ENCODE measurements at regions not wholly inside any gene's neighbourhood (a gene's known extent, or its start where the extent isn't known, plus 50 kb on each side); places are given as distances from the start of the nearest gene placed in this dataset.
A peak's percentile ranks its signal among the peaks of the same experiment; 100 is the strongest.

DNA sequence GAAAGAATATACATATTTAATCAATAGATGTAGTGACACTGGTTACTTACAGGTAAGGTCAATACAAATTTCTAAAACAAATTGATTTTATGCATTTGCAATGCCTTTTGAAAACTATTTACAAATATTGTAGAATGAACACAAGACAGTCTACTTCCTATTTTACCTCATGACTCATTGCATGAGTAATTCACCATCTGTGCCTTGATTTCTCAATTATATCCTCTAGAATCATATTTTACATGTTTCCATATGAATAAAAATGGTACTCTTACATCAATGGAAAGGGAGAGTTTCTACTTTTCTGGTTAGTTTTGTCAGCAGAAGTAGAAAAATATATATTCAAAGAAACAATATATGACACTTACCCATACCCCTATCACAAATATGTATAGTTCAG lies 203.8 kb upstream of the CDH7 start:
- DNase-seq, result no peak

DNA sequence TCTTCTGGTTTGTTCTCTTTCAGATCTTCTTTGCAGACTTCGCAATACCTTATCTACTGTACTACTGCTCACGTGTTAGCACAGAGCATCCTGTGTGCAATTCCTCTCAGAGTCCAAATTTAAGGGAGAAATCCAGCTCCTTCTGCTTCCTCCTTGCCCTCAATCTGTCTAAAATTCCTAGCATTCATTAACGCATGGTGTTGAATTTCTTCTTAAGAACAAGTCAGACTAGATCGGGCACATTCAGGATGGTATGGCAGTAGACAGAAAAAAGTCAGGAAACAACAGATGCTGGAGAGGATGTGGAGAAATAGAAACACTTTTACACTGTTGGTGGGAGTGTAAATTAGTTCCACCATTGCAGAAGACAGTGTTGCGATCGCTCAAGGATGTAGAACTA lies 206.1 kb upstream of the CDH7 start:
- DNase-seq, result no peak

DNA sequence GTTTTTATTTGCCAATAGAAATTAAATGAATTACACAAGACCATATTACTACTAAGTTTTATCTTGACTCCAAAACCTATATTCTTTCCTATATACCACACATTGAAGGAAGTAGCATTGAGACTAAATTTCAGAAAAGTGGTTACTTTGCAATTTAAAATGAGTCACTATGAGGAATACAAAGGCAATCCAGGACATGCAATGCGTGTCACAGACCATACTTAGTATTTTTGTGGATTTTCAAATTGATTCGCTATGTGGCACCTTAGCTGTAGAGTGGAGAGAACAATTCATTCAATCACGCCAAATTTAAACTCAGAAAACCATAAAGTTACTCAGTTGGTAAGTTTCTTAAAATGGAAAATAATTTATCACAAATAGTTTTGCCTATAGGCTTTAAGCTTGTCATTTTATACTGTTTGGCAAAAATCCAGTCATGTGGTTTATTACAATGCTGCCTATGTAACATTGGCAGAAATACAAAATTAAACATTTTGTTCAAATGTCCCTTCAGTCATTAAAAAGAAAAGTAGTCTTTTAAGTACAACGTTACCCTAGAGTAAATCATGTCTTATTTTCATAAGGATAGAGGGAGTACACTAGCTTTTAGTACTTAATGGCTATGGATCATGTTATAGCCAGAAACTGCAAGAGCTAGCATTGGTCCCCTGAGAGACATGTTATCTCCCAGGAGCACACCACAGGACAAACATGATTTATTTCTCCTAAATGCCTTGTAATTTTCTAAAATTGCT lies 222.8 kb upstream of the CDH7 start:
- DNase-seq, result no peak

DNA sequence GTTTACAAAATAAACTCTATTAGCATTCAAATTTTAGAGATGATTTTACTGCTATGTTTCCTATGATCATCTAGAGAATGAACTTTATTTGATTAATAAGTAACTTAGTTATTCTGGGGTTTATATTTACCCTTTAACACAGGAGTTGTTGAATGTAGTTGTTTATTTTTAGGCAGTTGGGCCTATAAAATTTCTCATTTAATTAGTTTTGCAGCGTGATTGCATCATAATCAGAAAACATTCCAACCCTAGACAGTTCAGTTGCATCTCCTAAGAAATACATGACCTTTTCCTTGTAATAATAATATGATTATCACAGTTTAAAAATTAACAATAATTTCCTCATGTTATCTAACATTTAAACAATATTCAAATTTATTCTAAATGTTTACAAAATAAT lies 224.7 kb upstream of the CDH7 start:
- no peak for DNase-seq

DNA sequence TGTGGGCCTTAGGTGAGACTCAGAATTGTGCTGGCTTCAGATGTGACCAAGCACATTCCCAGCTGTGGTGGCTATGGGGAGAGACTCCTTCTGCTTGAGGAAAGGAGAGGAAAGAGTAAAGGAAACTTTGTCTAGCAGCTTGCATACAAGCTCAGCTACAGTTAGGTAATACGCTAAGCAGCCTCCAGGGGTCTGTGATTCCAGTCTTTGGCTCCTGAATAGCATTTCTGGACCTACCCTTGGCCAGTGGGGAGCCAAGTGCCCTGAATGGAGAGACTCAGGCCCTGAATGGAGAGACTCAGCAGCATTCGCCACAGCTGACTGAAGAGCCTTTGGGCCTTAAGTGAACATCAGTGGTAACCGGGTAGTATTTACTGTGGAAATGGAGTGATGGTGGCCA lies 227.4 kb upstream of the CDH7 start:
- no peak for DNase-seq

DNA sequence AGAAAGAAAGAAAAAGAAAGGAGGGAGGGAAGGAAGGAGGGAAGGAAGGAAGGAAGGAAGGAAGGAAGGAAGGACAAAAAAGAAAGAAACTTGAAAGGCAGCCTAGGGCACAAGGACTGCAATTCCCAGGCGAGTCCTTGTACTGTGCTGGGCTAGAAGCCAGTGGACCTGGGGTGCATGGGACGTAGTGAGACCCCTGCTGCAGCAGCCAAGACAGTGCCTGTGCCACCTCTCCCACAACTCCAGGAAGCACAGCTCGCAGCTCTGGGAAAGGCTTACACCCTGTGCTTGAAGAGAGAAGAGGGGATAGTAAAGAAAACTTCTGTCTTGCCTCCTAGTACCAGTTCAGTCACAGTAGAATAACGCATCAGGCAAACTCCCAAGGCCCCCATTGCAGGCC lies 227.9 kb upstream of the CDH7 start:
- no peak for DNase-seq

DNA sequence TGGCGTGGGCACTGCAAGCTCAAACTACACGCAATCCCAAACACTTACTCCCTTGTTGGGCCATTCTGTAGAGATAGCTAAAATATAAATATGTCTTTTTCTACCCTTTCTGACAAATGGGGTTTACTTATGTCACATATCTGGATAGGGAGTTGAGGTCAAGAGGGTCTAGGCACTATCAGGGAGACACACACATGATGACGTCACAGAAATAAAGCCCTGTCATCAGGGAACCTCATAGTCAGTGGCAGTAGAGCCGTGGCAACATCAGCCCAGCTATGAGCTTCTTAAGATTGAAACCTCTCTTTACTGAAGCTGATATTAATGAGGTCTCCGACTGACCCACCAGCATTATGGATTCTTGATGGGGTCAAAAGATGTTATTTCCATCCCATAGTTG lies 234.6 kb upstream of the CDH7 start:
- no peak for DNase-seq

- DNase-seq, result no peak
Observed at GRCh38 chr18:65498605-65499004, 252.2 kb upstream of the CDH7 start.

DNA sequence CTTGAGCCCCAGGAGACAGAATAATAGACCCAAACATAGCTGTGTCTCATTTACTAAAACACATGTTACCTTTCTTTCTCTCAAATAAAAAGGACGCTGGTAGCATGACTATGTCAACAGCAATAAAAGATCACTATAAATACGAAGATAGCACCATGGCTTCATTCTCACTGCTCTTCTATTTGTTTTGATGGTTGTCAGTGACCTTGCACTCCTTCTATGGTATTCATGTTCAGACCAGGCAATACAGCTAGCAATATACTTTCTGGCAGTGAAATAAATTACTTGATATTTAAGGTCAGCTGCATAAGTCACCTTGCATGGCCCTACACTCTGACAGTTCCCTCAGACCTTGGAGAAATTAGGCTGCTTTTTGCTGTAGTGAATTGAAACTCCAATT lies 263.2 kb upstream of the CDH7 start:
- DNase-seq, result no peak

- no peak for DNase-seq
Observed at GRCh38 chr18:65477455-65477854, 273.4 kb upstream of the CDH7 start.

DNA sequence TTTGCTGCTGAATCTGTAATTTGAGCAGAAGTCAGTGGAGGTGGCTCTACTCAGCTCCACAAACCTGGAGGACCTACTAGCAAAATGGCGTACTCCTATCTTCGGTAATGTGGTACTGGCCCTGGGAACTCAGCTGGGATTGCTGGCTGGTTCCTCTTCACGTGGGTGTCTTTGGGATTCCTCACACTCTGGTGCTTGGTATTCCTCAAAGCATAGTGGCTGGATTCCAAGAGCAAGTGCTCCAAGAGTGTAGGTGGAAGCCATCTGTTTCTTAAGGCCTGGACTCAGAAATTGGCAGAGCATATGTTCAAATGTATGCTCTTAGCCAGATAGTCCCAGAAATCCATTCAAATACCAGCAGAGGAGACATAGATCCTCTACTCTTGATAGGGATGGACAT lies 281.9 kb upstream of the CDH7 start:
- no peak for DNase-seq

DNA sequence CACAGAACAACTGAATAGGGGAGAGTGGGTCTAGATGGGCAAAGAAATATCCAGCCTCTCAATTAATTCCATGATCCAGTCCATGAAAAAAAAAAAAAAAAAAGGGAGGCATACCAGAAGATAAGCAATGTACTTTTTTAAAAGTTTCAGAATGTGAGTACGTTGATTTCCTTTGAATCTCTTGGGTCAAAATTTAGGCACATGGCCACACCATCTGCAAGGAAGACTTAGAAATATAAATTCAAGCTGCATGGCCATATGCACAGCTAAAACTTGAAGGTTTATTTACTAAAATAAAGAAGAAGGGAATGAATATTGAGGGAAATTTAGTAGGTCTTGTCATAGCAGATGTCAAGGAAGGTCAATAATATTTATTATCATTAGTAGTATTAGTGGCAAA lies 286.5 kb upstream of the CDH7 start:
- no peak for DNase-seq

DNA sequence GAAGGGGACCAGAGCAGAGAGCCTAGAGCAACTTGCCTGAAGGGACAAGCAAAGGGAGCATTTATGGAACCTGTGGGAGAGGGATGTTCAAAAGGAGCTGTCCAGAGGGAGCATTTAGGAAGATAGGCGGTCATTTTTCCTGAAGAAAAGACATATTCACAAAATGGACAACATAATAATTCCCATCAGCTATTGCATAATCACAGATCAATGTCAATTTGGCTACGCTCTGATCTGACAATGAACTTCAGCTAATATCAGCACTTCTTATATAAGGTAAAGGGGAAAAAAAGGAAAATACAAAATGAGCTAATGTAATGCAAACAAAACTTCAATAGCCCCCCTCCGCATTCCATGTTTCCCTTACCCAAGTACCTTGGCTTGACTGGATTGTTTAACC lies 291.1 kb upstream of the CDH7 start:
- DNase-seq, result no peak

DNA sequence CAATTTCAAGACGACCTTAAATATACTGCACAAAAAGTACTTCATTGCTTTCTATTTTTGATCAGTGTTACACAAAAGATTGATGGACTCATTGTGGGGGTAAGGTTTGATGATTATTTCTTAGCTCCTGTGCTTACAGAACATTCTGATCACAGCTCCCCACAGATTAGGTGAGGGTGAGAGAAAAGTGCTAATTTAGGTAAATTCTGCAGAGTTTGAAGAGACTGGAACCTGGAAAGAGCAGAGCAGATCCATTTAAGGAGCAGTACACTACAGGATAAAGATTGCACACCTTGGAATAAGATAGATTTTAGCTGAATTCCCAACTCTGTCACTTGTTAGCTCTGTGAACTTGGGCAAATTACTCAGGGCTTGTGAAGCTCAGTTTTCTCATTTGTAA lies 291.9 kb upstream of the CDH7 start:
- no peak for DNase-seq

DNA sequence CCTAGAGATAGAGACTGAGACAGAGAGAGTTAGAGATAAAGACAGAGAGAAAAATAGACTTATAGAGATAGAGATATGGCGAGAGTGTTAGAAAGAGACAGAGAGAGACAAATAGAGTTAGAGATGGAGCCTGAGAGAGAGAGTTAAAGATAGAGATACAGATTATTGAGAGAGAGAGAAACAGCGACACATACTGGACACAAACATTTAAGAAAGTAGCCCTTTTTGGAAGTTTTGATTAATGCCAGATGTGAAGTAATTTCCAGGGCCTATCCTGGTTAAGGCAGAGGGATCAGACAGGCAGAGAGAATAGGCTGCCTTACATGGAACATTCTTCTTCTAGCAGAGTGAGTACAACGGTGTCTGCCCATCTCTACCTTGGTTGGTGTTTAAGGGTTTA lies 311.6 kb upstream of the CDH7 start:
- peak in 1 of 2 experiments; percentile 20 for DNase-seq

DNA sequence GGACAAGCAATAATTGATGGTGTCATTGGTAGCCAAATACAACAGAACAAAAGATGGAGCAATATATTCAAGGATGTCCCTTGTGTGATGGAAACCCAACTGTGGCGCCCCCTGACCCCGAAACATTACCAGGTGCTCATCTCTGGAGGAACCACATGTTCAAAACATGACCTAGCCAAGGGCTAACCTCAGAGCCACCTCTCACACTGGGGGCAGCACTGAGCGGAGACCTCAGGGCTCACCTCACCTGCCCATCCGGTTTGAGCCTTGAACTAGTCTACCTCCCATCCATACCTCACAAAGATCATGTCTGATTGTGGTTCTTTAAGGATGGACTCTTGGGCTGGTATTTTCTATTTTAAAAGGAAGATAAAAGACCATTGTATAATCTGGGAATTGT lies 314.4 kb upstream of the CDH7 start:
- no peak for DNase-seq

DNA sequence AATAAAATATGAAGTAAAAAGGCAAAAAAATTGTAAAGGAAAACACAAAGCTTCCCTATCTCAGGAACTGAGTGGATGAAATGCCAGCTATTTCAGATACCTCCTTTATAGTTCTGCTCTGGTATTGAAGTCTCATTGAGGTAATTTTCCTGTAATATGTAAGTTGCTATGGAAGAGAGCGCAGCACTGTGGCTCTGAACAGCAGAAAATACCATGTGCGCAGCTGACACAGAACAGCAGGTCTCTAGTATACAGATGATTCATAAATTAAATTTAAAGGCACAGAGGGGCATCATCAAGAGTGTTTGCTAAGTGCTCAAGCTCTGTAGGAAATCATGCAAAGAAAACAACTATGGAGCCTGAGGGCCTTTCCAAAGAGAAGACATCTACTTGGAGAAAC lies 315.3 kb upstream of the CDH7 start:
- no peak for DNase-seq

DNA sequence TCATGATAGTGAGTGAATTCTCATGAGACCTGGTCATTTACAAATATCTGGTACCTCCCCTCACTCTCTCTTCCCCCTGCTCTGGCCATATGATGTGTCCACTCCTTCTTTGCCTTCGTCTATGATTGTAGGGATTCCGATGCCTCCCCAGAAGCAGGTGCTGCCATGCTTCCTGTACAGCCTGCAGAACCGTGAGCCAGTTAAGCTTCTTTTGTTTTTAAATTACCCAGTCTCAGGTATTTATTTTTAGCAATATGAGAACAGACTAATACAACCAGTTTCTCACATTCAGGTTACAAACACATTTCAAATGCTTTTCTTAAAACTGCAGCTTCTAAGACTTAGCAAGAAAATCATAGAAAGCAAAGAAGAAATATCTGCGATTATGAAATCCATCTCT lies 321.2 kb upstream of the CDH7 start:
- no peak for DNase-seq

DNA sequence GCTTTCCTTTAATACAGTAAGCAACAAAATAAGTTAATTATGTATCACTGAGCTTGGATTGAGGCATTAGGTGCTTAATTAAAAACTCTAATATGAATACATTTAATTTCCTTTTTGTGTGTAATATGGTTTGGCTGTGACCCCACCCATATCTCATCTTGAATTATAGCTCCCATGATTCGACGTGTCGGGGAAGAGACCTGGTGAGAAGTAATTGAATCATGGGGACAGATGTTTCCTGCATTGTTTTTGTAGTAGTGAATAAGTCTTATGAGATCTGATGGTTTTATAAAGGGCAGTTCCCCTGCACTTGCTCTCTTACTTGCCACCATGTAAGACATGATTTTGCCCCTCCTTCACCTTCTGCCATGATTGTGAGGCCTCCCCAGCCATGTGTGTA lies 325.4 kb upstream of the CDH7 start:
- DNase-seq, result no peak

GRCh38 chr18:65423776-65424175 lies 327.0 kb upstream of the CDH7 start:
- no peak for DNase-seq

GRCh38 chr18:65422544-65423136 lies 328.2 kb upstream of the CDH7 start:
- no peak for DNase-seq

DNA sequence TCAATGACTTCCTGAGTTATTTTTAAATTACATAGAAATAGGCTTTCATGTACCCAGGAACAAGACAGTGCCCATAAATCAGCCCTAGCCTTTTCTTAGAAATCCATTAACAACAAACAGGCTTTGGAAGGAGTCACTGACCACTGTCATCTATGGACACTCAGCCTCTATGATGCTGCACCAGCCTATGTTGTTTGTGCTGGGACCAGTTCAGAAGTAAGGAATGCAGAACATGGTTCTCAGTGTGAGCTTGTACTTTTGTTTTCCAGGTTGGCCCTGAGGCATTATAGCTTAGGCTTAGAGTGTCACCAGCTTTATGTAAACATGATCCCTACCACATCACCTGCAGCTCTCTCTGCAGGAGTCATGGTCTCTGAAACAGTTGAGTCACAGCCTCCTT lies 335.7 kb upstream of the CDH7 start:
- DNase-seq, result no peak

DNA sequence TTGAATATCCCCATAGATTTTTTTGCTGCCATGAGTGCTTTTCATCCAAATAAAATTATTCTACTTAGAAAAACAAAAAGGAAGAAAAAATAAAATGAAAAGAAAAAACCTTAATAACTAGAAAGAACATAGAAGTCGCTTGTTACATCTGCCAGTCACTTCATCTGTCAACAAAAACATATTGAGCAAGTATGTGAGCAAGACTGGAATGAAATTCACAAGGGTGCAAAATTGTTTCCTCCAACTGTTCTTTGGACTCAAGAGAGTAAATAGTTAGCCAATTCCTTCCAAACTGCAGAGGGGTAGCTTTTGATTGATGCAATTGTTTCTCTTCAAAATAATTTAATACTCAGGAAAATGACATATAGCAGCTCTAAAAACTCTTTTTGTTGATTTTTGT lies 336.3 kb upstream of the CDH7 start:
- no peak for DNase-seq

DNA sequence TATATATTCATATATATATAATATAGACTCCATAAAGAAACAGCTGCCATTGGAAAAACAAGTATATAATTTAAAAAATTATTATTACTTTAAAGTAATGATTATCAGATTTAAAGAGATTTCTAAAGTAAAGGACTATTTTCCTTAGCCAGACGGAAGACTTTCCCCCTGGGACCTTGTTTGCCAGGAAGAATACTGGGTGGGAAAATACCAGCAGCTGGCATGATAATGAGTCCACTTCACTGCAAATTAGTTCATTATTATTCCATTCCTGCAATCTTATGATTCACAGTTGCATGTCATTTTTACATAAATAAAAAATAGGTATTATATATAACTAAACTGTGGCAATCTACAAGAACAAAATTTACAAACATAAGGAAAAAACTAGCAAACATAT lies 339.8 kb upstream of the CDH7 start:
- DNase-seq, result no peak

GRCh38 chr18:65409261-65409660 lies 341.6 kb upstream of the CDH7 start:
- no peak for DNase-seq

All from AML-193 (cell line).